Lung (tissue), 11 donors: ENCODE measurements at regions not wholly inside any gene's neighbourhood (a gene's known extent, or its start where the extent isn't known, plus 50 kb on each side); places are given as distances from the start of the nearest gene placed in this dataset.
A peak's percentile ranks its signal among the peaks of the same experiment; 100 is the strongest.

Experiments
- ATAC-seq: fragments of 200-7000 bp; cut with Tn5 transposase; one replicate; pipeline ENCODE4 v1.9.1; 2020; ENCODE audit warnings: moderate number of reproducible peaks; ENCODE audit not compliant: insufficient read depth, low FRiP score
- DNase-seq, 3 donors: peaks; one replicate each; pipeline ENCODE4 v3.0.0-alpha.2; 2013 to 2017
- H3K27ac ChIP-seq, 2 donors: one replicate each; pipeline ENCODE4 v1.5.1; 2013; ENCODE audit warnings: mild to moderate bottlenecking in 2 of 2, moderate library complexity in 2 of 2, control low read depth in 1 of 2, inconsistent platforms in 1 of 2, low read depth in 1 of 2, low read length in 1 of 2
- H3K27me3 ChIP-seq, 3 donors: one replicate each; pipeline ENCODE4 v1.5.1; 2013; ENCODE audit warnings: low read length in 2 of 3; ENCODE audit not compliant: control insufficient read depth in 3 of 3, insufficient read depth in 3 of 3
- H3K36me3 ChIP-seq, 4 donors: one replicate each; pipeline ENCODE4 v1.5.1; 2013; ENCODE audit warnings: low read length in 4 of 4, mild to moderate bottlenecking in 1 of 4, moderate library complexity in 1 of 4; ENCODE audit not compliant: control insufficient read depth in 4 of 4, insufficient read depth in 4 of 4
- H3K4me1 ChIP-seq, 5 donors: one replicate each; pipeline ENCODE4 v1.5.1; 2013; ENCODE audit warnings: low read length in 5 of 5, mild to moderate bottlenecking in 2 of 5, moderate library complexity in 1 of 5; ENCODE audit not compliant: control insufficient read depth in 5 of 5, insufficient read depth in 5 of 5
- H3K4me3 ChIP-seq: one replicate; pipeline ENCODE4 v1.5.1; 2013; ENCODE audit warnings: mild to moderate bottlenecking, control low read depth, moderate library complexity
- H3K9ac ChIP-seq, 2 donors: one replicate each; pipeline ENCODE4 v1.5.1; 2013; ENCODE audit warnings: low read length in 2 of 2, control low read depth in 1 of 2; ENCODE audit not compliant: insufficient read depth in 1 of 2
- H3K9me3 ChIP-seq, 4 donors: one replicate each; pipeline ENCODE4 v1.5.1; 2013; ENCODE audit warnings: low read length in 3 of 4, mild to moderate bottlenecking in 1 of 4, moderate library complexity in 1 of 4; ENCODE audit not compliant: control insufficient read depth in 4 of 4, insufficient read depth in 3 of 4
- CTCF ChIP-seq: IDR thresholded peaks from 2 replicates; pipeline ENCODE4 v1.5.1; 2012; ENCODE audit warnings: mild to moderate bottlenecking; ENCODE audit errors: control extremely low read depth, extremely low read depth
- WGBS, 2 donors: extraction: QIAGEN DNeasy Blood & Tissue Kit; methylation state at CpG; one replicate each; pipeline ENCODE4 v1.1.7; 2013; 5-methylcytosine and 5-hydroxymethylcytosine counted together
- donor health status: control.
- donor health status: control.
- donor health status: Bipolar disorder and iron deficiency.
- donor health status: healthy.
- donor health status: DM: yes; HTN: yes; CAD: no.

DNA sequence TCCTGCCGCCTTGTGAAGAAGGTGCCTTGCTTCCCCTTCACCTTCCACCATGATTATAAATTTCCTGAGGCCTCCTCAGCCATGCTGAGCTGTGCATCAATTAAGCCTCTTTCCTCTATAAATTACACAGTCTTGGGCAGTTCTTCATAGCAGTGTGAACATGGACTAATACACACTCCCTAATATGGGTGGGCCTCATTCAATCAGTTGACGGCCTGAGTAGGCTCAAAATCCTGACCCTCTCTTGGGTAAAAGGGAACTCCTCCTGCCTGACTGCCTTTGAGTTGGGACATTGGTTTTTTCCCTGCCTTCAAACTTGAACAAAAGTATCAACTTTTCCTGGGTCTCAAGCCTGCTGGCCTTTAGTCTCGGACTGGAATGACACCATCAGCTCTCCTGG, 96.6 kb upstream of the PROKR2 start:
- 94 to 97% methylated on average over 3 of the region's 3 CpGs for WGBS, 2 donors
- ATAC-seq (no peak), DNase-seq (no peak)
- no peaks in the 10 kb centered on the region for H3K27me3 ChIP-seq
- no peak for TF ChIP-seq CTCF
- no peaks in the 10 kb centered on the region for H3K36me3 ChIP-seq
- H3K4me1 ChIP-seq, result no peaks in the 10 kb centered on the region
- H3K27ac ChIP-seq, result no peak overlapping the region
- H3K9ac ChIP-seq, result no peak overlapping the region
- H3K9me3 ChIP-seq, result peaks cover 0 to 3% (median 0%) of the 10 kb centered on the region in 4 donors
- no peak overlapping the region for H3K4me3 ChIP-seq

DNA sequence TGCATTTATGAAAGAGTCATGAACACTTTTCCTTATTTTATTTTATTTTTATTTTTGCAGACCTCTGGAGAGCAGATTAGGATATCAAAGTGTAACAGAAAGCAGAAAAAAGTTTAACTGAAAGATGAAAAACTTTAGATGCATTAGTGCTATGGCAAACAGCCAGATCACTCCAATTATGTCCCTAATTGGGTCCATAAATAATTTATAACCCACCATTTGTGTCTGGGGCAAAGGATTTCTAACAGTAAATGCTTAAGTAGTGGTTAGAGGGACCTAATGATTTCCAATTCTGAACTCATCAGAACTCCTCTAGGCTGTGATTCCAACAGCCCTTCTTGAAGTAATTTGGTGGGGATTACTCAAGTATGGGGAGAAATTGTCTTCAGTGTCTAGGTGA, 93.7 kb upstream of the PROKR2 start:
- H3K4me1 ChIP-seq, result no peaks in the 10 kb centered on the region
- TF ChIP-seq CTCF, result no peak
- H3K4me3 ChIP-seq, result no peak overlapping the region
- H3K27me3 ChIP-seq, result no peaks in the 10 kb centered on the region
- no peaks in the 10 kb centered on the region for H3K36me3 ChIP-seq
- ATAC-seq (no peak), DNase-seq (no peak)
- no peak overlapping the region for H3K9ac ChIP-seq
- H3K9me3 ChIP-seq, result peaks cover 0 to 3% (median 1%) of the 10 kb centered on the region in 4 donors
- no peak overlapping the region for H3K27ac ChIP-seq

- Histone ChIP-seq H3K9ac (no peak overlapping the region), H3K27me3 (no peaks in the 10 kb centered on the region), H3K4me3 (no peak overlapping the region), H3K36me3 (no peaks in the 10 kb centered on the region), H3K4me1 (no peaks in the 10 kb centered on the region), H3K27ac (no peak overlapping the region), H3K9me3 (peaks cover 0 to 11% (median 0%) of the 10 kb centered on the region in 4 donors)
- no peak for TF ChIP-seq CTCF
- no peak for ATAC-seq
- WGBS, 2 donors, result 25 to 27% methylated on average over 3 of the region's 3 CpGs
- peak in 1 of 3 donors; percentile 1 for DNase-seq
These were observed 86.3 kb upstream of the PROKR2 start for GRCh38 chr20:5402903-5403531.
